Uterus (tissue), 2 donors: ENCODE measurements at regions not wholly inside any gene's neighbourhood (a gene's known extent, or its start where the extent isn't known, plus 50 kb on each side); places are given as distances from the start of the nearest gene placed in this dataset.

Experiments used
- POLR2A ChIP-seq, 2 donors: fragments of 450-650 bp; IDR thresholded peaks; one replicate each; pipeline ENCODE4 v1.6.1; 2016; ENCODE audit warnings: antibody characterized with exemption in 2 of 2, mild to moderate bottlenecking in 1 of 2, moderate library complexity in 1 of 2
- TF ChIP-seq, protein P1 (sequence below), 4 experiments: fragments of 200-600 bp in 2 of 4; fragments of 450-650 bp in 2 of 4; sonication (generic) in 2 of 4; IDR thresholded peaks; one replicate each; pipeline ENCODE4 v1.5.1; 2016 to 2019; ENCODE audit warnings: antibody characterized with exemption in 4 of 4, mild to moderate bottlenecking in 2 of 4, moderate library complexity in 1 of 4

DNA sequence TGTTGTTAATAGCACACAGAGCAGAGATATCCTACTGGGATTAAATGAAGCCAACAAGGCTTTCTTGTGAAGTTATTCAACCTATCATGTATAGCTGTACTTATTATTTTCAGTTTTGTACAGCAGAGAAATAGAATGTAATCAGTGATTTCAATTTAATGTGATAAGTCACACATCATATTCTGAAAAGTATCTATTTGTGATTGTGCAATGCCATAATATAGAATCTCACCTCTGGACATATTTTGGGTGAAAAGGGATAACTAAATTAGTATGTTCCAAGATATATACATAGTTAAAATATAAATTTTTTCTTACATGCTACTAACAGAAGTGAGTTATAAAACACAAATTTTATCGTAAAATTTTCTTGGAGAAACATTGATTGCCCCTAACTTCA is 544.3 kb upstream of the KIF2B start:
- TF ChIP-seq, protein P1, sequence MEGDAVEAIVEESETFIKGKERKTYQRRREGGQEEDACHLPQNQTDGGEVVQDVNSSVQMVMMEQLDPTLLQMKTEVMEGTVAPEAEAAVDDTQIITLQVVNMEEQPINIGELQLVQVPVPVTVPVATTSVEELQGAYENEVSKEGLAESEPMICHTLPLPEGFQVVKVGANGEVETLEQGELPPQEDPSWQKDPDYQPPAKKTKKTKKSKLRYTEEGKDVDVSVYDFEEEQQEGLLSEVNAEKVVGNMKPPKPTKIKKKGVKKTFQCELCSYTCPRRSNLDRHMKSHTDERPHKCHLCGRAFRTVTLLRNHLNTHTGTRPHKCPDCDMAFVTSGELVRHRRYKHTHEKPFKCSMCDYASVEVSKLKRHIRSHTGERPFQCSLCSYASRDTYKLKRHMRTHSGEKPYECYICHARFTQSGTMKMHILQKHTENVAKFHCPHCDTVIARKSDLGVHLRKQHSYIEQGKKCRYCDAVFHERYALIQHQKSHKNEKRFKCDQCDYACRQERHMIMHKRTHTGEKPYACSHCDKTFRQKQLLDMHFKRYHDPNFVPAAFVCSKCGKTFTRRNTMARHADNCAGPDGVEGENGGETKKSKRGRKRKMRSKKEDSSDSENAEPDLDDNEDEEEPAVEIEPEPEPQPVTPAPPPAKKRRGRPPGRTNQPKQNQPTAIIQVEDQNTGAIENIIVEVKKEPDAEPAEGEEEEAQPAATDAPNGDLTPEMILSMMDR (IDR thresholded peaks at IDR 0.05), result no peak
- no peak for TF ChIP-seq POLR2A (IDR thresholded peaks at IDR 0.05)
